ENCODE measurements at regions not wholly inside any gene's neighbourhood (a gene's known extent, or its start where the extent isn't known, plus 50 kb on each side); places are given as distances from the start of the nearest gene placed in this dataset.

- no peak overlapping the region for H3K27ac ChIP-seq
- no peak for DNase-seq (ENCODE audit: low spot score)
- H3K36me3 ChIP-seq, result no peaks in the 10 kb centered on the region
- H3K9me3 ChIP-seq, result no peaks in the 10 kb centered on the region
- no peaks in the 10 kb centered on the region for H3K4me1 ChIP-seq (ENCODE audit: control insufficient read depth in 1 of 2, low read depth in 2 of 2)
- H3K4me3 ChIP-seq, result no peak overlapping the region
- no peaks in the 10 kb centered on the region for H3K27me3 ChIP-seq (replicated peaks; ENCODE audit: insufficient read depth)
- TF ChIP-seq, protein P1, sequence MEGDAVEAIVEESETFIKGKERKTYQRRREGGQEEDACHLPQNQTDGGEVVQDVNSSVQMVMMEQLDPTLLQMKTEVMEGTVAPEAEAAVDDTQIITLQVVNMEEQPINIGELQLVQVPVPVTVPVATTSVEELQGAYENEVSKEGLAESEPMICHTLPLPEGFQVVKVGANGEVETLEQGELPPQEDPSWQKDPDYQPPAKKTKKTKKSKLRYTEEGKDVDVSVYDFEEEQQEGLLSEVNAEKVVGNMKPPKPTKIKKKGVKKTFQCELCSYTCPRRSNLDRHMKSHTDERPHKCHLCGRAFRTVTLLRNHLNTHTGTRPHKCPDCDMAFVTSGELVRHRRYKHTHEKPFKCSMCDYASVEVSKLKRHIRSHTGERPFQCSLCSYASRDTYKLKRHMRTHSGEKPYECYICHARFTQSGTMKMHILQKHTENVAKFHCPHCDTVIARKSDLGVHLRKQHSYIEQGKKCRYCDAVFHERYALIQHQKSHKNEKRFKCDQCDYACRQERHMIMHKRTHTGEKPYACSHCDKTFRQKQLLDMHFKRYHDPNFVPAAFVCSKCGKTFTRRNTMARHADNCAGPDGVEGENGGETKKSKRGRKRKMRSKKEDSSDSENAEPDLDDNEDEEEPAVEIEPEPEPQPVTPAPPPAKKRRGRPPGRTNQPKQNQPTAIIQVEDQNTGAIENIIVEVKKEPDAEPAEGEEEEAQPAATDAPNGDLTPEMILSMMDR (IDR thresholded peaks at IDR 0.05), result no peak
- no peak for ATAC-seq (ENCODE audit: insufficient number of reproducible peaks, low FRiP score, low read depth)
Observed at GRCh38 chr13:72399351-72399750, 328.1 kb downstream of the MZT1 start.

DNA sequence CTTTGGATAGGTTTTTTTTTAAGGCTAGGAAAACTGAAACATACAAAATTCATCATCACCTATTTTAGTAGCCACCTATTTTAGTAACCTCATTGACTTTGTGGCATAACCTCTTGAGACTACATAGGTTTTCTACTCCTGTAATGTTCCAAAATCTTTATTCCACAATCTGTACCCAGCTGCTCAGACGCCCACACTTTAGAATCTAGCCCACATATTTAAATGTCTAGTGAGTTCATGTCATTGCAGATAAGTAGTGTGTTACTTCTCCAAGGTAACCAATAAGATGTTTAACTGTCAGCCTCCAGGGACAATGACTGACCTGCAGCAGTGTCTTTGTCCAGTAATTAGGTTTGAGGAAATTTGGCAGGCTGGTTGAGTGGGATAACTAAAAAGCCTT lies 330.2 kb downstream of the MZT1 start:
- Histone ChIP-seq H3K9me3 (no peaks in the 10 kb centered on the region), H3K27me3 (replicated peaks; ENCODE audit: insufficient read depth) (no peaks in the 10 kb centered on the region), H3K4me3 (no peak overlapping the region), H3K4me1 (ENCODE audit: control insufficient read depth in 1 of 2, low read depth in 2 of 2) (no peaks in the 10 kb centered on the region), H3K27ac (no peak overlapping the region), H3K36me3 (no peaks in the 10 kb centered on the region)
- TF ChIP-seq, protein P1 (IDR thresholded peaks at IDR 0.05), result no peak
- DNase-seq (ENCODE audit: low spot score) (no peak), ATAC-seq (ENCODE audit: insufficient number of reproducible peaks, low FRiP score, low read depth) (no peak)

- no peaks in the 10 kb centered on the region for H3K4me1 ChIP-seq (ENCODE audit: control insufficient read depth in 1 of 2, low read depth in 2 of 2)
- no peaks in the 10 kb centered on the region for H3K9me3 ChIP-seq
- H3K4me3 ChIP-seq, result no peak overlapping the region
- H3K27ac ChIP-seq, result no peak overlapping the region
- no peaks in the 10 kb centered on the region for H3K27me3 ChIP-seq (replicated peaks; ENCODE audit: insufficient read depth)
- H3K36me3 ChIP-seq, result no peaks in the 10 kb centered on the region
- DNase-seq (ENCODE audit: low spot score) (no peak), ATAC-seq (ENCODE audit: insufficient number of reproducible peaks, low FRiP score, low read depth) (no peak)
- TF ChIP-seq, protein P1 (IDR thresholded peaks at IDR 0.05), result no peak
Observed at GRCh38 chr13:72390909-72391308, 336.5 kb downstream of the MZT1 start.

DNA sequence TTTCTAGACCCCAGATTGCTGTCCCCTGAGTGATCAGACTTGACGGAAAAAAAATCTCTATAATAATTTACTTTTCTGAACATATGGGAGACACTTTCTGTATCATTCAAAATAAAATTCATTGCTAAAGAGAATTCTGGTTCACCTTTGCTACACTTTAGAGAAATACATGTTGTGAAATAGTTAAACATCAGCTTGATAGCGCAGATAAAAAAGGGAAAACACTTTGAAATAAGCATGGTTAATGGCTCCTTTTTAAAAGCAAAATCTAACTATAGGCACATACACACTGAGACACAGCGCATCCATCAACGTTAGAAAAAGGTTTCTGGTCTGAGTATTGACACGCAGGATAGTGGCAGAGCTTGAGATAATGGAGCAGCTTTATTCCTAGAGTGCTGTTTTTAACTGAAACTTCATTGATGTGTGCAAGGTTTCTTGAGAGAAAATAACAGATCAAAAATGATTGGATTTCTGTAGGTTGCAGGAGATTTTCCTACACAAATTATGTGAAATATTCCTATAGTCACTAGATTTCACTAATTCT lies 341.2 kb downstream of the MZT1 start:
- H3K27me3 ChIP-seq (replicated peaks; ENCODE audit: insufficient read depth), result no peaks in the 10 kb centered on the region
- H3K9me3 ChIP-seq, result no peaks in the 10 kb centered on the region
- H3K36me3 ChIP-seq, result no peaks in the 10 kb centered on the region
- no peak overlapping the region for H3K4me3 ChIP-seq
- TF ChIP-seq, protein P1 (IDR thresholded peaks at IDR 0.05), result no peak
- no peak overlapping the region for H3K27ac ChIP-seq
- no peak for ATAC-seq (ENCODE audit: insufficient number of reproducible peaks, low FRiP score, low read depth)
- no peak for DNase-seq (ENCODE audit: low spot score)
- no peaks in the 10 kb centered on the region for H3K4me1 ChIP-seq (ENCODE audit: control insufficient read depth in 1 of 2, low read depth in 2 of 2)

- H3K4me1 ChIP-seq (ENCODE audit: control insufficient read depth in 1 of 2, low read depth in 2 of 2), result no peaks in the 10 kb centered on the region
- TF ChIP-seq, protein P1 (IDR thresholded peaks at IDR 0.05), result no peak
- H3K9me3 ChIP-seq, result no peaks in the 10 kb centered on the region
- no peak for DNase-seq (ENCODE audit: low spot score)
- no peaks in the 10 kb centered on the region for H3K36me3 ChIP-seq
- H3K27me3 ChIP-seq (replicated peaks; ENCODE audit: insufficient read depth), result no peaks in the 10 kb centered on the region
- no peak overlapping the region for H3K27ac ChIP-seq
- no peak for ATAC-seq (ENCODE audit: insufficient number of reproducible peaks, low FRiP score, low read depth)
- H3K4me3 ChIP-seq, result no peak overlapping the region
Observed at GRCh38 chr13:72384879-72385278, 342.6 kb downstream of the MZT1 start.
